GM12878 (cell line): ENCODE measurements at regions not wholly inside any gene's neighbourhood (a gene's known extent, or its start where the extent isn't known, plus 50 kb on each side); places are given as distances from the start of the nearest gene placed in this dataset.

ENCODE experiments used
- ATAC-seq: fragments of 200-7000 bp; cut with Tn5 transposase; 3 replicates; pipeline ENCODE4 v1.9.1; 2020; ENCODE audit warnings: mild to moderate bottlenecking, moderate library complexity
- BruUV-seq: library from RNA; stranded (reverse); fragments of 400-500 nt; replicated peaks from 2 replicates; lab custom pipeline; 2021; lab: Mats Ljungman, UMichigan
- CTCF ChIA-PET: fragments of 300-600 bp; sonication (Branson Sonifier 250); formaldehyde crosslinking; extraction: SDS; loops from one replicate; lab custom pipeline; 2021; ENCODE audit warnings: inconsistent platforms; lab: Yijun Ruan, JAX
- POLR2A ChIA-PET: fragments of 350-600 bp; formaldehyde crosslinking; extraction: SDS; loops from one replicate; lab custom pipeline; 2021; ENCODE audit warnings: inconsistent platforms; lab: Charles Lee
- RAD21 ChIA-PET: fragments of 300-600 bp; sonication (Branson Sonifier 250); formaldehyde crosslinking; loops from one replicate; lab custom pipeline; 2023; ENCODE audit warnings: antibody characterized with exemption; ENCODE audit not compliant: unreplicated experiment; lab: Charles Lee
- SMC1A ChIA-PET: fragments of 300-600 bp; sonication (Branson Sonifier 250); formaldehyde crosslinking; loops from one replicate; lab custom pipeline; 2023; ENCODE audit not compliant: unreplicated experiment, uncharacterized antibody; lab: Charles Lee
- DNase-seq: peaks from one replicate; pipeline ENCODE4 v3.0.0-alpha.2; 2011; ENCODE audit warnings: low read depth, low spot score
- FAIRE-seq: peaks from 3 replicates; lab custom pipeline; 2011; peaks lifted over from hg19 to GRCh38; lab: Jason Lieb, UNC
- H2AFZ ChIP-seq: 2 replicates; pipeline ENCODE4 v1.6.0; 2011; ENCODE audit warnings: low read depth, low read length, control low read depth; ENCODE audit not compliant: control insufficient read depth
- H3K27ac ChIP-seq: 2 replicates; pipeline ENCODE4 v1.5.1; 2011; ENCODE audit warnings: control low read depth; ENCODE audit not compliant: control insufficient read depth, insufficient read depth
- H3K27me3 ChIP-seq, 2 experiments: replicated peaks in 1 of 2; 2 replicates each; pipeline versions ENCODE4 v1.6.0 to v1.6.1; 2011; ENCODE audit warnings: low read length in 1 of 2; ENCODE audit not compliant: control insufficient read depth in 2 of 2, insufficient read depth in 2 of 2
- H3K36me3 ChIP-seq, 2 experiments: 2 replicates each; pipeline ENCODE4 v1.5.1; 2011; ENCODE audit warnings: low read length in 1 of 2; ENCODE audit not compliant: control insufficient read depth in 2 of 2, insufficient read depth in 2 of 2
- H3K4me1 ChIP-seq: 2 replicates; pipeline ENCODE4 v1.6.1; 2011; ENCODE audit warnings: mild to moderate bottlenecking, low read length, moderate library complexity, mixed read lengths; ENCODE audit not compliant: control insufficient read depth, insufficient read depth
- H3K4me2 ChIP-seq: 2 replicates; pipeline ENCODE4 v1.6.0; 2011; ENCODE audit warnings: control low read depth; ENCODE audit not compliant: control insufficient read depth, insufficient read depth
- H3K4me3 ChIP-seq: fragments of 200-600 bp; sonication (generic); 2 replicates; pipeline ENCODE4 v1.5.1; 2016
- H3K79me2 ChIP-seq: 2 replicates; pipeline ENCODE4 v1.6.0; 2011; ENCODE audit warnings: low read length; ENCODE audit not compliant: control insufficient read depth, insufficient read depth
- H3K9ac ChIP-seq: 2 replicates; pipeline ENCODE4 v1.8.0; 2011; ENCODE audit warnings: low read length, control low read depth, mixed read lengths; ENCODE audit not compliant: control insufficient read depth, insufficient read depth
- H3K9me3 ChIP-seq: replicated peaks from 3 replicates; pipeline ENCODE4 v1.5.1; 2011; ENCODE audit warnings: mild to moderate bottlenecking, low read length; ENCODE audit not compliant: control insufficient read depth, insufficient read depth
- H4K20me1 ChIP-seq: 2 replicates; pipeline ENCODE4 v1.6.0; 2011; ENCODE audit not compliant: control insufficient read depth, insufficient read depth
- DPF2 ChIP-seq: fragments of 450-650 bp; IDR thresholded peaks from 2 replicates; pipeline ENCODE4 v1.6.1; 2017; ENCODE audit warnings: mild to moderate bottlenecking
- E4F1 ChIP-seq: fragments of 450-650 bp; IDR thresholded peaks from 2 replicates; pipeline ENCODE4 v1.6.1; 2018; ENCODE audit warnings: borderline replicate concordance, mild to moderate bottlenecking; ENCODE audit not compliant: partially characterized antibody
- EP300 ChIP-seq, 2 experiments: fragments of 150-350 bp in 1 of 2; IDR thresholded peaks; 2 replicates each; pipeline ENCODE4 v1.6.1; 2011 to 2012; ENCODE audit warnings: low read depth in 2 of 2, low read length in 2 of 2, borderline replicate concordance in 1 of 2, improper control_type of control experiment in 1 of 2, inconsistent platforms in 1 of 2; ENCODE audit not compliant: control insufficient read depth in 1 of 2
- HDAC6 ChIP-seq: fragments of 200-600 bp; sonication (generic); IDR thresholded peaks from one replicate; pipeline ENCODE4 v1.8.0; 2017; ENCODE audit warnings: antibody characterized with exemption; ENCODE audit not compliant: unreplicated experiment
- JUNB ChIP-seq: IDR thresholded peaks from 2 replicates; pipeline ENCODE4 v1.6.1; 2016; ENCODE audit warnings: antibody characterized with exemption, mild to moderate bottlenecking
- LARP7 ChIP-seq: fragments of 450-650 bp; IDR thresholded peaks from 2 replicates; pipeline ENCODE4 v1.6.1; 2017; ENCODE audit warnings: mild to moderate bottlenecking
- POU2F2 ChIP-seq: IDR thresholded peaks from 3 replicates; pipeline ENCODE4 v1.6.1; 2011; ENCODE audit warnings: low read depth, mild to moderate bottlenecking, low read length, borderline replicate concordance
- SMARCA5 ChIP-seq: fragments of 450-650 bp; IDR thresholded peaks from 2 replicates; pipeline ENCODE4 v1.6.1; 2017; ENCODE audit warnings: mild to moderate bottlenecking
- TAF1 ChIP-seq: IDR thresholded peaks from 2 replicates; pipeline ENCODE4 v1.6.1; 2011; ENCODE audit warnings: mild to moderate bottlenecking, low read depth, low read length, borderline replicate concordance
- TCF7 ChIP-seq: IDR thresholded peaks from 2 replicates; pipeline ENCODE4 v1.6.1; 2014; ENCODE audit warnings: antibody characterized with exemption, borderline replicate concordance
- YBX1 ChIP-seq: fragments of 450-650 bp; IDR thresholded peaks from 2 replicates; pipeline ENCODE4 v1.6.1; 2016; ENCODE audit warnings: antibody characterized with exemption
- YY1 ChIP-seq: IDR thresholded peaks from 2 replicates; pipeline ENCODE4 v1.6.1; 2011; ENCODE audit warnings: low read depth, mild to moderate bottlenecking, low read length
- WGBS: methylation state at CpG from one replicate; pipeline ENCODE4 v1.1.6; 2016; ENCODE audit warnings: low lambda C conversion rate; ENCODE audit not compliant: insufficient replicate concordance, insufficient coverage; ENCODE audit errors: missing lambda C conversion rate; 5-methylcytosine and 5-hydroxymethylcytosine counted together
- in situ Hi-C: fragments of 300-500 bp; cut with MboI; formaldehyde crosslinking; loops from 9 replicates; pipeline ENCODE4 v1.14.3; 2018; ENCODE audit warnings: mixed read lengths
- intact Hi-C: fragments of 100-400 bp; cut with micrococcal nuclease; formaldehyde crosslinking; loops from one replicate; pipeline ENCODE4 v1.14.2; 2022; ENCODE audit not compliant: unreplicated experiment
- TF ChIP-seq, protein P1 (sequence below): fragments of 150-350 bp; IDR thresholded peaks from 2 replicates; pipeline ENCODE4 v1.6.1; 2014; ENCODE audit warnings: mild to moderate bottlenecking, low read depth, low read length

DNA sequence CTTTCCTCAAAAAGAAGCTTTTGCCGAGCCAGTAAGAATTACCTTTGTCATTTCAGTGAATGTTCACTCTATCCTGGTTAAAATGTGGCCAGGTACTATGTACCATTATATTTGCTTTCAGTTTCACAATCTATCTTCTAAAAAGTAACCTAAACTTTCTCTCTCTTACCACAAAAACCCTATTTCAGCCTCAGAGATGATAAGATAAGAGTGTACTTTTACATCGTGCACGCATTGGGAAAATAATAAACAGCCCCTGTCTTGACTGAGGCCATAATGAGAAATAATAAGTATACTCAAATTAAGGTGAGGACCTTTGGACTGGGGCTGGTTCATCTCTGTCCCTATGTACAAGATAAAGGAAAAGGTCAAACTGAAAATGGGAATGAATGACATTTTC lies 77.7 kb downstream of the ZNF726 start:
- H4K20me1 ChIP-seq, result no peaks in the 10 kb centered on the region
- H3K36me3 ChIP-seq, result no peaks in the 10 kb centered on the region
- H3K27ac ChIP-seq, result no peak overlapping the region
- H2AFZ ChIP-seq, result no peak overlapping the region
- no TSS peak for BruUV-seq
- ChIA-PET POLR2A (no interaction called here), CTCF (no interaction called here), SMC1A (no interaction called here)
- H3K9ac ChIP-seq, result no peak overlapping the region
- H3K4me1 ChIP-seq, result no peaks in the 10 kb centered on the region
- 51% methylated on average over 3 of the region's 3 CpGs for WGBS
- no peak for ATAC-seq
- no peak overlapping the region for H3K4me3 ChIP-seq
- H3K4me2 ChIP-seq, result no peak overlapping the region
- in situ Hi-C loops, result no loop called here
- TF ChIP-seq LARP7 (no peak), TAF1 (no peak), YBX1 (no peak), YY1 (no peak), JUNB (no peak), POU2F2 (no peak), E4F1 (no peak), SMARCA5 (no peak), DPF2 (no peak), EP300 (IDR thresholded peaks at IDR 0.05; ENCODE audit: borderline replicate concordance in 1 of 2, control insufficient read depth in 1 of 2, low read depth in 2 of 2, low read length in 2 of 2) (no peak), HDAC6 (no peak), TCF7 (no peak)
- TF ChIP-seq, protein P1, sequence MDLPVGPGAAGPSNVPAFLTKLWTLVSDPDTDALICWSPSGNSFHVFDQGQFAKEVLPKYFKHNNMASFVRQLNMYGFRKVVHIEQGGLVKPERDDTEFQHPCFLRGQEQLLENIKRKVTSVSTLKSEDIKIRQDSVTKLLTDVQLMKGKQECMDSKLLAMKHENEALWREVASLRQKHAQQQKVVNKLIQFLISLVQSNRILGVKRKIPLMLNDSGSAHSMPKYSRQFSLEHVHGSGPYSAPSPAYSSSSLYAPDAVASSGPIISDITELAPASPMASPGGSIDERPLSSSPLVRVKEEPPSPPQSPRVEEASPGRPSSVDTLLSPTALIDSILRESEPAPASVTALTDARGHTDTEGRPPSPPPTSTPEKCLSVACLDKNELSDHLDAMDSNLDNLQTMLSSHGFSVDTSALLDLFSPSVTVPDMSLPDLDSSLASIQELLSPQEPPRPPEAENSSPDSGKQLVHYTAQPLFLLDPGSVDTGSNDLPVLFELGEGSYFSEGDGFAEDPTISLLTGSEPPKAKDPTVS, result no peak
- TF ChIP-seq, all 136 proteins: peak for 0
- intact Hi-C loops, result no loop called here
- FAIRE-seq, result no peak
- no peak for DNase-seq
- no peaks in the 10 kb centered on the region for H3K79me2 ChIP-seq
- H3K27me3 ChIP-seq, result no peaks in the 10 kb centered on the region
- RAD21 ChIA-PET, result no interaction called here
- H3K9me3 ChIP-seq, result no peaks in the 10 kb centered on the region; the same call in 1 of the 3 replicates
